ENCODE measurements at regions not wholly inside any gene's neighbourhood (a gene's known extent, or its start where the extent isn't known, plus 50 kb on each side); places are given as distances from the start of the nearest gene placed in this dataset.

DNA sequence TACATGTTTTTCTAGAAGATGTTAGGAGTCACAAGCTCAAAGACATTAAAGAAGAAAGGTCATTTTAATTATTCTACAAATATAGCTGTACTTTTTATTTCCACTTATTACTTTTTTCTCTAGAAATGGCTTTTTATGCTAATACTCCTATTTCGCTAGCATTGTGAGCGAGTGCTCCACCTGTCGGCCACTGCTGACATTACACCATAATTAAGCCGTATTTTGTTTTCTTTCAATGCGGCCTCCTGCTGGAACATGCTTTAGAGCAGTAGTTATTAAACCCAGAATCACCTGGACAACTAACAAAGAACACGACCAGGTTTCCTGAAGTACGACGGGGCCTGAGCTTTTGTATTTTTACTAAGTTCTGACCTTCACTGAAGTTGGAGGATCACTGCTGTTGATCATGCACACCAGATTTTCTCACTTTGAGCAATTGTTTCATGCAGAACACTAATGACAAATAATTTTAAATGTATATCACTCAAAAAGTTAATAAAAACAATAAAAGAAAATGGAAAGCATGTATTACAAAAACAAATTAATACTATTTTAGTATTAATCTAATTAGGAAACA is 74.1 kb upstream of the PAK5 start:
- FAIRE-seq (no peak), DNase-seq (ENCODE audit: insufficient read length, low spot score) (no peak)
- TF ChIP-seq, protein P1, sequence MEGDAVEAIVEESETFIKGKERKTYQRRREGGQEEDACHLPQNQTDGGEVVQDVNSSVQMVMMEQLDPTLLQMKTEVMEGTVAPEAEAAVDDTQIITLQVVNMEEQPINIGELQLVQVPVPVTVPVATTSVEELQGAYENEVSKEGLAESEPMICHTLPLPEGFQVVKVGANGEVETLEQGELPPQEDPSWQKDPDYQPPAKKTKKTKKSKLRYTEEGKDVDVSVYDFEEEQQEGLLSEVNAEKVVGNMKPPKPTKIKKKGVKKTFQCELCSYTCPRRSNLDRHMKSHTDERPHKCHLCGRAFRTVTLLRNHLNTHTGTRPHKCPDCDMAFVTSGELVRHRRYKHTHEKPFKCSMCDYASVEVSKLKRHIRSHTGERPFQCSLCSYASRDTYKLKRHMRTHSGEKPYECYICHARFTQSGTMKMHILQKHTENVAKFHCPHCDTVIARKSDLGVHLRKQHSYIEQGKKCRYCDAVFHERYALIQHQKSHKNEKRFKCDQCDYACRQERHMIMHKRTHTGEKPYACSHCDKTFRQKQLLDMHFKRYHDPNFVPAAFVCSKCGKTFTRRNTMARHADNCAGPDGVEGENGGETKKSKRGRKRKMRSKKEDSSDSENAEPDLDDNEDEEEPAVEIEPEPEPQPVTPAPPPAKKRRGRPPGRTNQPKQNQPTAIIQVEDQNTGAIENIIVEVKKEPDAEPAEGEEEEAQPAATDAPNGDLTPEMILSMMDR (IDR thresholded peaks at IDR 0.05; ENCODE audit: insufficient read depth, missing control alignments) = peak; percentile 89

DNA sequence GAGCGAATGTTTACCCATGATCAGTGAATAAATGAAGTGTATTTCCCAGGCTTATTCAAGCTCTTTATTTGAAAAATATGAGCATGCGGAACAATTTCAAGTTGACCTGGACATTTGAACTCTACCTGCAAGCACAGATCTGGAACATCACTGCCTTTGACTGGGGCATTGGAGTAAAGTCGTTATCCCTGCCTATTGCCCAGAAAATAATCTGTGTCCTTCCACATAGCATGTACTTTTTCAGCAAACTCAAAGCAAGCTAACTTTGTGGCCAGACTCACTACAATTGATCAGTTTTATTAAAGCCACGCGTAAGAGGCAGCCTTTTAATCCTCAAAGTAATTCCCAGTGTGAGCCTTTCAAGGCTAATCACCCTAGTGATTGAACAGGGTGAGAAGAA is 73.4 kb upstream of the PAK5 start:
- TF ChIP-seq, protein P1 (IDR thresholded peaks at IDR 0.05; ENCODE audit: insufficient read depth, missing control alignments) = no peak
- FAIRE-seq = no peak
- DNase-seq (ENCODE audit: insufficient read length, low spot score) = no peak

DNA sequence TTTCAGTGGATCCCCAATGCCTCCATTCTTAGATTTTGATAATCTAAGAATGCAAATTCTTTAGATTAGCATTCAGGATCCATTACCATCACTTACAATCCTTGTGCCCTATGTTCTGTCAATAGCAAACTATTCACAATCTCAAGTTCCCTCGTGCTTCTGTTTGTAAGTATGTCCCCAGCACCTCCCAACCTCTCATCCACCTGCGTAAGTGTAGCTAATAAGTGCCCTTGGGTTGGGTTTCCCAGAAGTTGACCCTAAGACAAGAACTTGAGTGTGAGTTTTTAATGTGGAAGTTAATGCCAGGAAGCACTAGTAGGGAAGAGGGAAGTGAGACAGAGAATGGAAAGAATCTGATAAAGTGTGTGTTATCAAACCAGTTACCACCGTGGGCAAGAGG is 72.6 kb upstream of the PAK5 start:
- TF ChIP-seq, protein P1 (IDR thresholded peaks at IDR 0.05; ENCODE audit: insufficient read depth, missing control alignments) = no peak
- FAIRE-seq = no peak
- DNase-seq (ENCODE audit: insufficient read length, low spot score) = no peak

DNA sequence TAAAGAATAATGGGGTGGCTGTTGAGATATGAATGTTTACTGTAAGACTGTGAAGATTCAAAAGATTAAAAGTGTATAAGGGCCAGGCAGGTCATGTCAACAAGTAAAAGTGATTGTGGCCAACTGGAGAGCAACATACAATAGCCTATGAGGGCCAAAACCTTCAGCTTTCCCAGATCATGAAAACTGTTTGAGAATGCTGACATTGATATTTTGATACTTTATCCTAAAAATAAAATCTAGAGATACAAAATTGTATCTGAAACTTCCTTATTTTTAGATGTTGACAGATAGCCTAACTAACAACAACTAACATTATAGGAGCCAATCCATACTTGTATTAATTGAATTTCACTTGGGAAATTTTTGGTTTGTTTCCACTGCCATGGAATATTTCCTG is 70.3 kb upstream of the PAK5 start:
- TF ChIP-seq, protein P1 (IDR thresholded peaks at IDR 0.05; ENCODE audit: insufficient read depth, missing control alignments) = no peak
- DNase-seq (ENCODE audit: insufficient read length, low spot score) (no peak), FAIRE-seq (no peak)

DNA sequence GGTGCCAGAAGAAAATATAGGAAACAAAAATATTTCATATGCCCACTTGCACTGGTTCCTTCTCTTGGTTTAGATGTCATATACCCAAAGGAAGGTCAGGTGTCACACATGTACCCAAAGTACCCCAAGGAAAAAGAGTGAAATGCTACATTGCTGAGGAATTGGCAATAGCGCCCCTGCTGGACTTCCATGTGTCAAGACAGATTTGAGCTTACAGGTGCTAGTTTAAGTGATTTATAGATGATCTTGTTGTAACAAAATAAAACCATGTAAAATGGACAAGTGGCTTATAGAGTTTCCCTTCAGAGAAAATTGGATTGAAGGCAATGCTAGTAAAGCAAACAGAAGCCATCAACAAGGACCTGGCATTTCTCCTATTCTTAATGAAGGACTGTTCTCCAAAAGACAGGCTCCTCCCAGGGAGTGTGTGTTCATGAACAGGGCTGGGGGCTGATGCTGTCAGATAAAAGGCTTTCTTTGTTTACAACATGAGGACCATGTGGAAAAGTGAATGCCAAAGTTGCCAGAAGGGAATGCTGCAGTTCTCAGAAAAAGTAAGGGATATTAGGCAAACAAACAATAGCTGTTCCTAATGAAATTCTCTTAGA is 64.3 kb upstream of the PAK5 start:
- TF ChIP-seq, protein P1 (IDR thresholded peaks at IDR 0.05; ENCODE audit: insufficient read depth, missing control alignments) = peak; percentile 49
- FAIRE-seq (no peak), DNase-seq (ENCODE audit: insufficient read length, low spot score) (no peak)

DNA sequence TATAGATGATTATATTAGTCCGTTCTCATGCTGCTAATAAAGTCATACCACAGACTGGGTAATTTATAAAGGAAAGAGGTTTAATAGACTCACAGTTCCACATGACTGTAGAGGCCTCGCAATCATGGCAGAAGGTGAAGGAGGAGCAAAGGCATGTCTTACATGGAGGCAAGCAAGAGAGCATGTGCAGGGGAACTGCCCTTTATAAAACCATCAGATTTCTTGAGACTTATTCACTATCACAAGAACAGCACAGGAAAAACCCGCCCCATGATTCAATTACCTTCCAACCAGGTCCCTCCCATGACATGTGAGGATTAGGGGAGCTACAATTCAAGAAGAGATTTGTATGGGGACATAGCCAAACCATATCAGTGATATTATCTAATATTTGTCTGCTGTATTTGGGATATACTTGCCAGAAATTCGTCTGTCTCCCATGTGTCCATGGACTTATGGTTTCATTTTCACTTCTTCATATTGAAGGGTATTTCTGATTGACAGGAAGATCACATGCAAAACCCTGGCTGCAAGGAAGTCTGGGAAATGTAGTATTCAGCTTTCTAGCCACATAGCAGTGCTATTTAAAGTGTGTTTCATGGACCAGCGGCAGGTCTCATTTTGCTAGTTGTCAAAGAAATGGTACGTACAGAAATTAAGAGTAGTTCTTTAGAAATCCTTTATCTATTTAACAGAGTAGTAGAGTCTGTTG is 50.5 kb upstream of the PAK5 start:
- DNase-seq (ENCODE audit: insufficient read length, low spot score) (no peak), FAIRE-seq (no peak)
- TF ChIP-seq, protein P1 (IDR thresholded peaks at IDR 0.05; ENCODE audit: insufficient read depth, missing control alignments) = no peak
